ENCODE measurements at regions not wholly inside any gene's neighbourhood (a gene's known extent, or its start where the extent isn't known, plus 50 kb on each side); places are given as distances from the start of the nearest gene placed in this dataset.

- TF ChIP-seq POLR2A (IDR thresholded peaks at IDR 0.05; ENCODE audit: low read depth, low read length) (no peak), TAF1 (IDR thresholded peaks at IDR 0.05; ENCODE audit: low read depth, low read length) (no peak), POLR2AphosphoS5 (IDR thresholded peaks at IDR 0.05; ENCODE audit: low read depth, low read length) (no peak)
Observed at GRCh38 chr5:133876266-133876665, 92.2 kb downstream of the C5orf15 start.
